Cardiac fibroblast (primary cell): ENCODE measurements at regions not wholly inside any gene's neighbourhood (a gene's known extent, or its start where the extent isn't known, plus 50 kb on each side); places are given as distances from the start of the nearest gene placed in this dataset.
A peak's percentile ranks its signal among the peaks of the same experiment; 100 is the strongest.

ENCODE experiments used
- DNase-seq, 2 donors: peaks; one replicate each; pipeline versions ENCODE4 v3.0.0 to v3.0.0-alpha.2; 2010; ENCODE audit warnings: low read depth in 2 of 2
- H3K4me3 ChIP-seq, 2 donors: replicated peaks in 1 of 2; 1 replicate in 1 of 2; 2 replicates in 1 of 2; pipeline ENCODE4 v1.5.1; 2011; ENCODE audit warnings: low read depth in 2 of 2, low read length in 2 of 2, mild to moderate bottlenecking in 2 of 2, moderate library complexity in 1 of 2
- TF ChIP-seq, protein P1 (sequence below): IDR thresholded peaks from one replicate; pipeline ENCODE4 v1.5.1; 2011; ENCODE audit warnings: low read depth, mild to moderate bottlenecking, low read length, inconsistent platforms

DNA sequence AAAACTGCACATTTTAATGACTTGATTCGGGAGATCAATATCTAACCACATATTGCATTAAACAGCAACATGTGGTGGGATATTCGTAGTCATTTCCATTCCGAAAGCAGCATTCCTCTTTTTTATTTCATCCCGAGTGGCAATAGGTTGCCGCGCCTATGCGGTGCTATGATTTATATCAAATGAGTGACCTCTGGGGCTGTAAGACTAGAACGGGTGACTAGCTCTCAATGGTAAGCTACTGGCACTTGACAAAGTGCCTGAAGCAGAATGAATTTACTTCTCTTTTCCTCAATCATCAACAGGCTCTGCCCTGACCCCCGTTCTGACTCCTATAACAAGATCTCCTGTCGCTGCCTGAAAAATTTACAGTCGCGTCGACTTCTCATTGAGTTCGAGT lies 162.3 kb downstream of the ZNF281 start:
- TF ChIP-seq, protein P1, sequence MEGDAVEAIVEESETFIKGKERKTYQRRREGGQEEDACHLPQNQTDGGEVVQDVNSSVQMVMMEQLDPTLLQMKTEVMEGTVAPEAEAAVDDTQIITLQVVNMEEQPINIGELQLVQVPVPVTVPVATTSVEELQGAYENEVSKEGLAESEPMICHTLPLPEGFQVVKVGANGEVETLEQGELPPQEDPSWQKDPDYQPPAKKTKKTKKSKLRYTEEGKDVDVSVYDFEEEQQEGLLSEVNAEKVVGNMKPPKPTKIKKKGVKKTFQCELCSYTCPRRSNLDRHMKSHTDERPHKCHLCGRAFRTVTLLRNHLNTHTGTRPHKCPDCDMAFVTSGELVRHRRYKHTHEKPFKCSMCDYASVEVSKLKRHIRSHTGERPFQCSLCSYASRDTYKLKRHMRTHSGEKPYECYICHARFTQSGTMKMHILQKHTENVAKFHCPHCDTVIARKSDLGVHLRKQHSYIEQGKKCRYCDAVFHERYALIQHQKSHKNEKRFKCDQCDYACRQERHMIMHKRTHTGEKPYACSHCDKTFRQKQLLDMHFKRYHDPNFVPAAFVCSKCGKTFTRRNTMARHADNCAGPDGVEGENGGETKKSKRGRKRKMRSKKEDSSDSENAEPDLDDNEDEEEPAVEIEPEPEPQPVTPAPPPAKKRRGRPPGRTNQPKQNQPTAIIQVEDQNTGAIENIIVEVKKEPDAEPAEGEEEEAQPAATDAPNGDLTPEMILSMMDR: no peak
- H3K4me3 ChIP-seq: no peak overlapping the region
- no peak for DNase-seq

DNA sequence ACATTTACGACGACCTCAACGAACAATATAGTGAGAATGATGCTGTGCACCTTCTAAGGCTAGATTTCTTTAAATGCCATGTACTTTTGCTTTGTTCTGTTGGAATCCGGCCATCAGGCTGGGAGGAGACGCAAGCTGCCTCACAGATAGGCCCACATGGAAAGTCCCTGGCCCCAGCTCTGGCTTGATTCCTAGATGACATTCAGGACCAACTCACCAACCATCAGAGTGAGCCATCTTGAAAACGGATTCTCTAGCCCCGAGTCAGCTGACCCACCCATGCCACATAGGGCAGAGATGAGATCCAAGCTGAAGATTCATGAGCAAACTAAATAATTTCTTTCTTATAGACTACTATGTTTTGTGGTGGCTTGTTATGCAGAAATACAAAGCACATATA lies 164.4 kb downstream of the ZNF281 start:
- no peak overlapping the region for H3K4me3 ChIP-seq
- DNase-seq: peak; percentile 33 to 67
- TF ChIP-seq, protein P1: no peak

DNA sequence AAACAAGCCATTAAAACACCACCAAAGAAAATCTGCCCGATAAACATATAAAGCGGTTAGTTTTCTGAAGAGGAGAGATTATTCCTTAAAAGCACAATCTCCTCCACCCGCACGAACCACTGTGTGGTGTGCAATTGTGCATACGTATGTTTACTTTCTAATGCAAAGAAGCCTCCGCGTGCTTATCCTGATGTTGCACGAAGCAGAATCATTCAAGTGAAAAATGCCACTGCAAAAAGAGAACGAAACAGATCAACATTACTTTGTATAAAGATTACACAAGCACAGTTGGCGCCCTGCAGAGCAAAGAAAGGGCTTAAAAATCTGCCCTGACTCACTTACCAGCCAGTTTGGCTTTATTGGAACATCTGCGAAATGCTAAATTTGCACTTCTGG lies 166.8 kb downstream of the ZNF281 start:
- TF ChIP-seq, protein P1: no peak
- no peak for DNase-seq
- H3K4me3 ChIP-seq: no peak overlapping the region

DNA sequence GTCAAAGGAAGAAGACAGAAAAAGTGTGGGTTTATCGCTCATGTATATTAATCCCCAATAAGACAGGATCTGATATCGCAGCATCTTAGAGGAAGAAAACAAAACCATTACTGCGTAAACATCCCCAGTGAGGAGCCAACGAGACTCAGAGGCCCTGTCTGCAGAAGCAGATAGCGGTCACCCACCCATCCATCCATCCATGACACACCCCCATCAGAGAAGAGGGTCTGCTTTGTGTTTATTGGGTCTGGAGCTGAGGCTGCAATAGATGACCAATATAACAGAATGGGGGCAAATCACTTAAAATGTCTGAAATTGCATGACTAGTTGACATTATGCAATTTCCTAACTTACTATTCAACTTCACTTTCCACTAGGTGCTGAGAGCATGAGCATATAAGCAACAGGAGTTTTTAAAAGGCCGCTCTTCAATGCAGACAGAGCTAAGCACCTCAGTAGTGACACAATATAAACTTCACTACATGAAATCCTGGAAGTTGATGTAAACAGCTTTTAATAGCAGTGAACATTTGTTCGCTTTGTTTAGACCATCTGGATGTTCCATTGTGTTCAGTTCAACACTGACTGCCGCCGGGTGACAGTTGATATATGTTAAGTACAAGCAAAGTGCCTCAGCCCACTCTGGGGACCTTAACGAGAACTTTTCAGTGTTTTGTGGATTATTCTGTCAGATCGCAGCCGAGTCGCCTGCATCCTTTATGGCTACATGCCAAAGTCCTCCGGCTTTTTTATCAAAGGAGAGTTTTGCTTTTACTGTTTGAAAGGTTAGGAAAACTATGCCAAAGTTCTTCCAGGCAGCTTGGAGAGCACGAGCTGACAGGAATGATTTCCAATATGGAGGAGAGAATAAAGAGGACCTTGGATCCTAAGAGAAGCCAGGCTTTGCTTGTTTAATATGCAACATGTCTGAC lies 167.5 kb downstream of the ZNF281 start:
- TF ChIP-seq, protein P1: no peak
- no peak overlapping the region for H3K4me3 ChIP-seq
- peak; percentile 11 to 25 for DNase-seq

DNA sequence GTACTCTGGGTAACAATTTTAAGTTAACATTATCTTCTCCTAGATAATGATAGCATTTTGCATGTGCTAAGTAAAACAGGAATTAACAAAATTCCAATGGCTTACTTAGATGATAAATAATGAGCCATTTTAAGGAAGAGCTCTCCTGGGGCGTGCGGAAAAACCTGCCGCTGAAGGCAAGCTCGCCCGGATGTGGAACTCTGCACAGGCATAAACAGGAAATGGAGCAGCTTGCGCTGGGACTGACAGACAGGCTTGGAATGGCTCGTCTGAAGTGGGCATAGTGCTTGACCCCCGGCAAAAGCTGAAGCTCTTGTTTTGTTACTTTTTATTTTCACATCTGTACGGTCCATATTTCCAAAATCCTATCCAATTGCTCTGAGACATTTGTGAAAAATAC lies 169.2 kb downstream of the ZNF281 start:
- TF ChIP-seq, protein P1: no peak
- DNase-seq: peak; percentile 5 to 24
- no peak overlapping the region for H3K4me3 ChIP-seq

DNA sequence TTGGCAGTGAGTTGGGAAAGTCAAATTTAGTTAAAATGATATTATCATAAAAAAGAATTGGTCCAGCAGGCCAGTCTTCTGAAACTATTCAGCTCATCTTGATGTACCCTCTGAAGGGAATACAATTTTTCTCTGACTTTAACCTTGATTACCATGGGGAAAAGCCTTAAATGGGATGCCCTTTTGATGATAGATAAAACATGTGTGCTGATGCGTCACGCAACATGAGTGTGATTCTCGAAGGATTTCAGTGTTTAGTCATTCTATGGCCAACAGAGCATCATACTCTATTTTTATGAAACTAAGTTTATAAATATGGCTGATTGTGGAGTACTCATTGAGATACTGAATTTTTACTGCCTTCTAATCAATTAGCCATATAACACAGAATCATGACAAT lies 171.5 kb downstream of the ZNF281 start:
- TF ChIP-seq, protein P1: no peak
- peak in 1 of 2 donors; percentile 73 for DNase-seq
- no peak overlapping the region for H3K4me3 ChIP-seq
